Uterus (tissue), 3 donors: ENCODE measurements at regions not wholly inside any gene's neighbourhood (a gene's known extent, or its start where the extent isn't known, plus 50 kb on each side); places are given as distances from the start of the nearest gene placed in this dataset.

ENCODE experiments used
- DNase-seq, 2 donors: peaks; one replicate each; pipeline ENCODE4 v3.0.0-alpha.2; 2019 to 2020
- H3K27ac ChIP-seq, 2 donors: fragments of 200-600 bp; sonication (generic); 1 replicate in 1 of 2; 2 replicates in 1 of 2; pipeline ENCODE4 v1.5.1; 2016 to 2018
- H3K27me3 ChIP-seq, 2 donors: fragments of 200-600 bp; sonication (generic); one replicate each; pipeline ENCODE4 v1.5.1; 2018 to 2019; ENCODE audit warnings: control low read depth in 1 of 2
- H3K36me3 ChIP-seq, 2 donors: fragments of 200-600 bp; sonication (generic); one replicate each; pipeline ENCODE4 v1.5.1; 2019; ENCODE audit warnings: control low read depth in 1 of 2
- H3K4me1 ChIP-seq, 2 donors: fragments of 200-600 bp; sonication (generic); one replicate each; pipeline ENCODE4 v1.5.1; 2018 to 2019; ENCODE audit warnings: control low read depth in 1 of 2
- H3K4me3 ChIP-seq, 2 donors: fragments of 200-600 bp; sonication (generic); 1 replicate in 1 of 2; 2 replicates in 1 of 2; pipeline ENCODE4 v1.5.1; 2018 to 2019; ENCODE audit warnings: mild to moderate bottlenecking in 1 of 2
- H3K9me3 ChIP-seq, 2 donors: fragments of 200-600 bp; sonication (generic); one replicate each; pipeline ENCODE4 v1.5.1; 2019; ENCODE audit warnings: control low read depth in 1 of 2
- POLR2A ChIP-seq, 2 donors: fragments of 450-650 bp; IDR thresholded peaks; one replicate each; pipeline ENCODE4 v1.6.1; 2016; ENCODE audit warnings: antibody characterized with exemption in 2 of 2, mild to moderate bottlenecking in 1 of 2, moderate library complexity in 1 of 2
- intact Hi-C: fragments of 100-400 bp; cut with DNase I; formaldehyde crosslinking; loops from one replicate; pipeline ENCODE4 v1.15.1; 2023; ENCODE audit warnings: low total_unique reads
- TF ChIP-seq, protein P1 (sequence below), 4 experiments: fragments of 200-600 bp in 2 of 4; fragments of 450-650 bp in 2 of 4; sonication (generic) in 2 of 4; IDR thresholded peaks; one replicate each; pipeline ENCODE4 v1.5.1; 2016 to 2019; ENCODE audit warnings: antibody characterized with exemption in 4 of 4, mild to moderate bottlenecking in 2 of 4, moderate library complexity in 1 of 4
- donor health status: DM: yes; HTN: yes; CAD: no.

DNA sequence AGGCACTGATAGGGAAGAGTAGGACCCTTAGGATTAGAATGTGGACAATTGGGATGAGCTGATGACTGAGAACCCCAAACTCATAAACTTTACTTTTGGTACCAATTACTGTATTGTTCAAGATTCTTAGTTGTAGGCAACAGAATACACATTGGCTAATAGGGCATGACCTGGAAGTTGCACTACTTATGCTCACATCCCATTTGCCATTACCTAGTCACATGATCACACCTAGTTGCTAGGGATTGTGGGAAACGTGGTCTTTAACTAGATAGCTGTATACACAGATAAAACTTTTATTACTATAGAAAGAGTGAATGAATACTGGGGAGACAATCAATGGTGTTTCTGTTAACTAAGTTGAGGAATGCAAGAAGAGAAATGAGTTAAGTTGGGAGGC, 113.4 kb upstream of the AKIRIN2 start:
- TF ChIP-seq POLR2A (IDR thresholded peaks at IDR 0.05), result no peak
- TF ChIP-seq, protein P1, sequence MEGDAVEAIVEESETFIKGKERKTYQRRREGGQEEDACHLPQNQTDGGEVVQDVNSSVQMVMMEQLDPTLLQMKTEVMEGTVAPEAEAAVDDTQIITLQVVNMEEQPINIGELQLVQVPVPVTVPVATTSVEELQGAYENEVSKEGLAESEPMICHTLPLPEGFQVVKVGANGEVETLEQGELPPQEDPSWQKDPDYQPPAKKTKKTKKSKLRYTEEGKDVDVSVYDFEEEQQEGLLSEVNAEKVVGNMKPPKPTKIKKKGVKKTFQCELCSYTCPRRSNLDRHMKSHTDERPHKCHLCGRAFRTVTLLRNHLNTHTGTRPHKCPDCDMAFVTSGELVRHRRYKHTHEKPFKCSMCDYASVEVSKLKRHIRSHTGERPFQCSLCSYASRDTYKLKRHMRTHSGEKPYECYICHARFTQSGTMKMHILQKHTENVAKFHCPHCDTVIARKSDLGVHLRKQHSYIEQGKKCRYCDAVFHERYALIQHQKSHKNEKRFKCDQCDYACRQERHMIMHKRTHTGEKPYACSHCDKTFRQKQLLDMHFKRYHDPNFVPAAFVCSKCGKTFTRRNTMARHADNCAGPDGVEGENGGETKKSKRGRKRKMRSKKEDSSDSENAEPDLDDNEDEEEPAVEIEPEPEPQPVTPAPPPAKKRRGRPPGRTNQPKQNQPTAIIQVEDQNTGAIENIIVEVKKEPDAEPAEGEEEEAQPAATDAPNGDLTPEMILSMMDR (IDR thresholded peaks at IDR 0.05), result no peak
- DNase-seq, result no peak
- no peaks in the 10 kb centered on the region for H3K27me3 ChIP-seq

DNA sequence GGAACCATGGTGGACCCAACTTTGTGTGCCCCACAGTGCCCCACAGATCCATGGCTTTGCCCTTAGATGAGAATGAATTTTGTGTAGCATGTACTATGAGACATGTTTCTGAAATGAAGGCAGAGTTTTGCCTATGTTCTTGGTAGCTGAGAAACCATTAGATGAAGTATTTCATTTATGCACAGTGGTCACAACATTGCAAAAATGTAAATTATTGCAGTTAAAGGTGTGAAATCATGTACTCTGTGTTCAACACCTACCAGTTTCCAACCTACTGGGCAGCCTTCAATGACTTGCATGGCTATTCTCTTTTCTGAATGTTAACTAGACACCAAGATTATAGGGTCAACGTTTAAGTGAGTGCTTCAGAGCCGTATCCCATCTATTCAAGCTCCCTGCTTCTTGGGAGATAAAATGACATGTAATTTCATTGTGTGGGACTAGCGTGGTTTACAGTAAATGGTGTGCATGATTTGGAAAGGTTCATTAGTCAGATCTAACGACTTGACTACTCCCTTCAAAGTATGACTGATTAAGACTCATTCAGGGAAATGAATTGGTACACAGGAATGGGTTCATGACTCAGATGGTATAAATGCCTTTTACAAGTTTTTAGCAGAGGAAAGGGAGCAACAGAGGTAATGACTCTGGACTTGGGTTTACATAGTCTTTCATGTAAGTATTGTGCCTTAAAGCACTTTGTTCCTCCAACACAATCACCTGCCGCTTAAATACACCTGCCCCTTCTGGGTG, 106.1 kb upstream of the AKIRIN2 start:
- TF ChIP-seq, protein P1 (IDR thresholded peaks at IDR 0.05), result no peak
- Histone ChIP-seq H3K27me3 (no peaks in the 10 kb centered on the region), H3K9me3 (no peaks in the 10 kb centered on the region), H3K4me1 (no peaks in the 10 kb centered on the region), H3K27ac (no peak overlapping the region), H3K36me3 (no peaks in the 10 kb centered on the region), H3K4me3 (no peak overlapping the region)
- intact Hi-C loops, result no loop called here
- no peak for DNase-seq

More for the DNA sequence above, 113.4 kb upstream of the AKIRIN2 start:
- no peak overlapping the region for H3K4me3 ChIP-seq
- H3K36me3 ChIP-seq, result no peaks in the 10 kb centered on the region
- intact Hi-C loops, result no loop called here
- H3K4me1 ChIP-seq, result no peaks in the 10 kb centered on the region
- H3K27ac ChIP-seq, result no peak overlapping the region
- no peaks in the 10 kb centered on the region for H3K9me3 ChIP-seq

DNA sequence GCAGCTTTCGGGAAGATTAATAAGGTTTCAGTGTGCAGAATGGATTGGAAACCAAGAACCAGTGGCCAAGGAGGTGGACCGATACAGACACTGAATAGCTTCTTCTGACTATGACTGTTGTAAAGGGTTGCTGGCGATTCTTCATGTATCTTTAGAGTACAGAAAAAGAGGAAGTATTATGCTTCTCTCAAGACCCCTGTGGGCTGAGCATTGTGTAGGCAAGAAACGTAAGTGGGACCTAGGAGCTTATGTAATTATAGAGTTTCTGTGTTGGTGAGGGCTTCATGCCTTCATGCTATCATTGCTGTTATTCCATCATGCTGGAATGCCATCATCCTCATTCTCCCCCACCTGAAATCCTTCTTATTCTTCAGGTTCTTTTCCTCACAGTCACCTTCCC, 105.4 kb upstream of the AKIRIN2 start:
- no peak overlapping the region for H3K4me3 ChIP-seq
- no peaks in the 10 kb centered on the region for H3K4me1 ChIP-seq
- H3K36me3 ChIP-seq, result no peaks in the 10 kb centered on the region
- H3K27ac ChIP-seq, result no peak overlapping the region
- H3K27me3 ChIP-seq, result no peaks in the 10 kb centered on the region
- no peak for DNase-seq
- TF ChIP-seq, protein P1 (IDR thresholded peaks at IDR 0.05), result no peak
- TF ChIP-seq POLR2A (IDR thresholded peaks at IDR 0.05), result no peak
- intact Hi-C loops, result no loop called here
- H3K9me3 ChIP-seq, result no peaks in the 10 kb centered on the region

DNA sequence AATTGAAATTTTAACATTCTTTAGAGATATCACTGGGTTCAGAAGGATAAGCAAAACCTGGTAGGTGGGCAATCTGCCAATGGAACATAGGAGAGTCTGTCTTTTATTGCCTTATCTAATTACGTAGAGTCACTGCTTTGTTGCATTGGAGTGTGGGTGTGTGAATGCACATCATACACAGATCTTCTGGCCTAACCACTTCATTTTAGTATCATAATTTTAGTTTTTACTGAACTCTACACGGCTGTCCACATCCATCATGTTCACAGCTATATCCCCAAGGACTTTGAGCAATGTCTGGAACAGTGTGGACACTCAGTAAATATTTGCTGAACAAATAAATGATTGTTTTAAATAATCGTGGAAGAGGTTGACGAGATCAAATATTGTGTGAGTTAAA, 104.6 kb upstream of the AKIRIN2 start:
- no peak overlapping the region for H3K4me3 ChIP-seq
- H3K27me3 ChIP-seq, result no peaks in the 10 kb centered on the region
- H3K36me3 ChIP-seq, result no peaks in the 10 kb centered on the region
- H3K27ac ChIP-seq, result no peak overlapping the region
- TF ChIP-seq, protein P1 (IDR thresholded peaks at IDR 0.05), result no peak
- no peak for TF ChIP-seq POLR2A (IDR thresholded peaks at IDR 0.05)
- intact Hi-C loops, result no loop called here
- no peaks in the 10 kb centered on the region for H3K4me1 ChIP-seq
- DNase-seq, result no peak
- H3K9me3 ChIP-seq, result no peaks in the 10 kb centered on the region

DNA sequence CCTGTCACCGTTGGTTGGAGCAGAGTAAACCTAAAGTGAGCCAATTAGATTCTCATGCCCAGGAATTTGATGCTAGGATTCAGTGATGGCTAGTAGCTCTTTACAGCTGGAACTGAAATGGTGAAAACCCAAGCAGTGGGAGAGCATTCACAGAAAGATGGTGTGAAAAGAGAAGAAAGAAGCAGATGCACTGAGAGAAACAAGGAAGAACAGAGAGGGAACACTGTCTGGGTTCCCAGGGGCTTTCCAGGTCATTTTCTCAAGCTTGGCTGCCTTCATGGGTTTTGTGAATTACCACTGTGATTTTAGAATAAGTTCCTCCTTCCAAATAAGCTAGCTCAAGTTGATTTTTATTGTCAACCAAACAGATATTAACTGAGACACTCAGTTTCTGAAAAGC, 104.1 kb upstream of the AKIRIN2 start:
- H3K9me3 ChIP-seq, result no peaks in the 10 kb centered on the region
- H3K36me3 ChIP-seq, result no peaks in the 10 kb centered on the region
- H3K4me1 ChIP-seq, result no peaks in the 10 kb centered on the region
- H3K27ac ChIP-seq, result no peak overlapping the region
- H3K27me3 ChIP-seq, result no peaks in the 10 kb centered on the region
- intact Hi-C loops, result no loop called here
- TF ChIP-seq, protein P1 (IDR thresholded peaks at IDR 0.05), result no peak
- no peak for TF ChIP-seq POLR2A (IDR thresholded peaks at IDR 0.05)
- DNase-seq, result no peak
- no peak overlapping the region for H3K4me3 ChIP-seq
